ENCODE measurements at regions not wholly inside any gene's neighbourhood (a gene's known extent, or its start where the extent isn't known, plus 50 kb on each side); places are given as distances from the start of the nearest gene placed in this dataset.

DNA sequence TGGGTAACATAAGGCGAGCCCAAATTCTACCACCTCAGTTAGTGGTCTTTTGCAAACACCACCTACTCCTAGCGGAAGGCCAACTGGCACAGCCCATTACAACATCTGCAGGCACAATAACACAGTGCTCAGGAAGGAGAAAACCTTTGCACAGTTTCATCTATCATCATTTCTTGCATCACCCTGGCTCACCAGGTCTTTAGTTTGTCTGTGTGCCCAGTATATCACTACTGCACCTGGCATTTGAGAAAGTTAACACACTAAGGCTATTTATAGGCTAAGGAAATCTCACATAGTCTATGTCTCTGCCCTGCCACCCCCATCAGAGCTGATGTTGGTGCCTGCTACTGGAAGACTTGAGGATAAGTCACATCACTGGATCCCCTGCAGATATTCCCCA is 484.0 kb downstream of the SATB2 start:
- H3K9ac ChIP-seq (ENCODE audit: low read length in 2 of 2) = no peak overlapping the region
- H3K36me3 ChIP-seq (ENCODE audit: control insufficient read depth in 2 of 2, insufficient read depth in 2 of 2, low read length in 2 of 2) = no peaks in the 10 kb centered on the region
- H3K4me3 ChIP-seq (ENCODE audit: low read length in 2 of 2) = no peak overlapping the region
- peaks cover 0 to 7% of the 10 kb centered on the region in 2 donors for H3K9me3 ChIP-seq (ENCODE audit: control insufficient read depth in 2 of 2, low read length in 2 of 2)
- H3K27ac ChIP-seq (ENCODE audit: low read length) = no peak overlapping the region
- H3K4me1 ChIP-seq (ENCODE audit: control insufficient read depth, insufficient read depth, low read length) = no peaks in the 10 kb centered on the region
- H3K27me3 ChIP-seq (ENCODE audit: control insufficient read depth in 1 of 2, insufficient read depth in 2 of 2, low read length in 2 of 2) = no peaks in the 10 kb centered on the region

GRCh38 chr2:198973181-198973580 is 484.6 kb downstream of the SATB2 start:
- H3K36me3 ChIP-seq (ENCODE audit: control insufficient read depth in 2 of 2, insufficient read depth in 2 of 2, low read length in 2 of 2) = no peaks in the 10 kb centered on the region
- H3K27ac ChIP-seq (ENCODE audit: low read length) = no peak overlapping the region
- no peak overlapping the region for H3K4me3 ChIP-seq (ENCODE audit: low read length in 2 of 2)
- no peaks in the 10 kb centered on the region for H3K27me3 ChIP-seq (ENCODE audit: control insufficient read depth in 1 of 2, insufficient read depth in 2 of 2, low read length in 2 of 2)
- H3K4me1 ChIP-seq (ENCODE audit: control insufficient read depth, insufficient read depth, low read length) = no peaks in the 10 kb centered on the region
- H3K9me3 ChIP-seq (ENCODE audit: control insufficient read depth in 2 of 2, low read length in 2 of 2) = peaks cover 0 to 7% of the 10 kb centered on the region in 2 donors
- H3K9ac ChIP-seq (ENCODE audit: low read length in 2 of 2) = no peak overlapping the region

DNA sequence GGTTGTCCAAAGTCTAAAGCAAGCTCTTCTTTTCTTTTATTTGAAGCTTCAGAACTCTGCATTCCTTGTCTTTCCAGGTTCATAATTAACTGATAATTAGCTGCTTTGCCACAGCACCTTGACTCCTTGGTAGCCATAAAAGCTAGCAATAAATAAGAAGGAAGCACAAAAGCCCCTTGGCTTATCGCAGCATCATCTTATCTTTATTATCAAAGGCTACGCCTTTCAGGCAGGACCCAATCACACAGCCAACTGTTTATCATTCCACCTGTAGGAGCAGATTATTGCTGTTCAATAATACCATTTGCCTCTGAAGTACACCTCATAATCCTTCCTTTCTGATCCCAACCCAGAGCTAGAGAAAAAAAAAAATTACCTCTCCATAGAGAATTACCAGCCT is 489.2 kb downstream of the SATB2 start:
- Histone ChIP-seq H3K4me3 (ENCODE audit: low read length in 2 of 2) (no peak overlapping the region), H3K4me1 (ENCODE audit: control insufficient read depth, insufficient read depth, low read length) (no peaks in the 10 kb centered on the region), H3K36me3 (ENCODE audit: control insufficient read depth in 2 of 2, insufficient read depth in 2 of 2, low read length in 2 of 2) (no peaks in the 10 kb centered on the region), H3K27ac (ENCODE audit: low read length) (no peak overlapping the region), H3K27me3 (ENCODE audit: control insufficient read depth in 1 of 2, insufficient read depth in 2 of 2, low read length in 2 of 2) (no peaks in the 10 kb centered on the region), H3K9me3 (ENCODE audit: control insufficient read depth in 2 of 2, low read length in 2 of 2) (peaks cover 0 to under 1% of the 10 kb centered on the region in 2 donors), H3K9ac (ENCODE audit: low read length in 2 of 2) (no peak overlapping the region)

GRCh38 chr2:198966269-198966668 is 491.5 kb downstream of the SATB2 start:
- H3K9ac ChIP-seq (ENCODE audit: low read length in 2 of 2) = no peak overlapping the region
- H3K27me3 ChIP-seq (ENCODE audit: control insufficient read depth in 1 of 2, insufficient read depth in 2 of 2, low read length in 2 of 2) = no peaks in the 10 kb centered on the region
- no peaks in the 10 kb centered on the region for H3K4me1 ChIP-seq (ENCODE audit: control insufficient read depth, insufficient read depth, low read length)
- no peaks in the 10 kb centered on the region for H3K36me3 ChIP-seq (ENCODE audit: control insufficient read depth in 2 of 2, insufficient read depth in 2 of 2, low read length in 2 of 2)
- H3K27ac ChIP-seq (ENCODE audit: low read length) = no peak overlapping the region
- no peak overlapping the region for H3K4me3 ChIP-seq (ENCODE audit: low read length in 2 of 2)
- H3K9me3 ChIP-seq (ENCODE audit: control insufficient read depth in 2 of 2, low read length in 2 of 2) = no peaks in the 10 kb centered on the region

GRCh38 chr2:198961547-198961946 is 496.2 kb downstream of the SATB2 start:
- H3K9me3 ChIP-seq (ENCODE audit: control insufficient read depth in 2 of 2, low read length in 2 of 2) = no peaks in the 10 kb centered on the region
- H3K9ac ChIP-seq (ENCODE audit: low read length in 2 of 2) = no peak overlapping the region
- H3K27me3 ChIP-seq (ENCODE audit: control insufficient read depth in 1 of 2, insufficient read depth in 2 of 2, low read length in 2 of 2) = no peaks in the 10 kb centered on the region
- H3K36me3 ChIP-seq (ENCODE audit: control insufficient read depth in 2 of 2, insufficient read depth in 2 of 2, low read length in 2 of 2) = no peaks in the 10 kb centered on the region
- no peak overlapping the region for H3K27ac ChIP-seq (ENCODE audit: low read length)
- H3K4me1 ChIP-seq (ENCODE audit: control insufficient read depth, insufficient read depth, low read length) = no peaks in the 10 kb centered on the region
- no peak overlapping the region for H3K4me3 ChIP-seq (ENCODE audit: low read length in 2 of 2)

GRCh38 chr2:198957181-198957580 is 500.6 kb downstream of the SATB2 start:
- Histone ChIP-seq H3K27me3 (ENCODE audit: control insufficient read depth in 1 of 2, insufficient read depth in 2 of 2, low read length in 2 of 2) (no peaks in the 10 kb centered on the region), H3K36me3 (ENCODE audit: control insufficient read depth in 2 of 2, insufficient read depth in 2 of 2, low read length in 2 of 2) (no peaks in the 10 kb centered on the region), H3K4me3 (ENCODE audit: low read length in 2 of 2) (no peak overlapping the region), H3K27ac (ENCODE audit: low read length) (no peak overlapping the region), H3K4me1 (ENCODE audit: control insufficient read depth, insufficient read depth, low read length) (no peaks in the 10 kb centered on the region), H3K9ac (ENCODE audit: low read length in 2 of 2) (no peak overlapping the region), H3K9me3 (ENCODE audit: control insufficient read depth in 2 of 2, low read length in 2 of 2) (no peaks in the 10 kb centered on the region)

DNA sequence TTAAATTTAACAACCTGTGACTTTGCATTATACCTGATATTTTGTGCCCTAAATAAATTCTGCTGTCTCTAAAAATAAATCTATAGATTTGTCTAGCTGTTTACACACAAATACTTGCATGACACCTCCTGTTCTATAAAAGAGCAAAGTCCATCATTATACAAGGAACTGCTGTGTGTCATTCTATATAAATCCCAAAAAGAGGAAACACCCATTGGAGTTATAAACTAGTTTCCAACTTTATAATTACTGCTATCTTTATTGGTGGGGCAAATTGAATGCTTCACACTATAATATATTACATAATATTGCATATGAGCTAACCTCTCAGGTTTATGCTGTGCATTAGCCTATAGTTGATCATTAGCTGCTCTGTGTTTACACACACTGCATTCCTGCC is 504.4 kb downstream of the SATB2 start:
- Histone ChIP-seq H3K36me3 (ENCODE audit: control insufficient read depth in 2 of 2, insufficient read depth in 2 of 2, low read length in 2 of 2) (no peaks in the 10 kb centered on the region), H3K4me3 (ENCODE audit: low read length in 2 of 2) (no peak overlapping the region), H3K4me1 (ENCODE audit: control insufficient read depth, insufficient read depth, low read length) (no peaks in the 10 kb centered on the region), H3K9ac (ENCODE audit: low read length in 2 of 2) (no peak overlapping the region), H3K27me3 (ENCODE audit: control insufficient read depth in 1 of 2, insufficient read depth in 2 of 2, low read length in 2 of 2) (no peaks in the 10 kb centered on the region), H3K27ac (ENCODE audit: low read length) (no peak overlapping the region), H3K9me3 (ENCODE audit: control insufficient read depth in 2 of 2, low read length in 2 of 2) (no peaks in the 10 kb centered on the region)

- Histone ChIP-seq H3K9me3 (ENCODE audit: control insufficient read depth in 2 of 2, low read length in 2 of 2) (no peaks in the 10 kb centered on the region), H3K9ac (ENCODE audit: low read length in 2 of 2) (no peak overlapping the region), H3K27ac (ENCODE audit: low read length) (no peak overlapping the region), H3K4me3 (ENCODE audit: low read length in 2 of 2) (no peak overlapping the region), H3K36me3 (ENCODE audit: control insufficient read depth in 2 of 2, insufficient read depth in 2 of 2, low read length in 2 of 2) (no peaks in the 10 kb centered on the region), H3K4me1 (ENCODE audit: control insufficient read depth, insufficient read depth, low read length) (no peaks in the 10 kb centered on the region), H3K27me3 (ENCODE audit: control insufficient read depth in 1 of 2, insufficient read depth in 2 of 2, low read length in 2 of 2) (no peaks in the 10 kb centered on the region)
Observed at GRCh38 chr2:198950803-198951202, 506.9 kb downstream of the SATB2 start.

DNA sequence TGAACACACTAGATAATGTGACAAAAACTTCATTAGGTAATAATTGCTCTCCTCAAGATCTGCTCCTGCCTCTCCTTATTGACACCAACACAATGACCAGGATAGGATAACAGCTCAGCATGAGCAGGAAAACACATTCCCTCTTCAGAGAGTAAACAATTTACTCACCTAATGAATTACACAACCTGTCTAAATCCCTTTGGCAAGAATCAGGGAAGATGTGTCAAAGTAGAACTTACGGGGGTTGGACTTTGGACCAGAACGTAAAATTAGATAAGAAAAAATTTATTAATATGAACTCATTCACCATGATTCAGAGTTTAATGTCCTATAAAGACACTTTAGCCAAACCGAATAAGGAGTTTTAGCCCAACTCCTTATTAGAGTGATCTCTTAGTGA is 512.2 kb downstream of the SATB2 start:
- Histone ChIP-seq H3K27ac (ENCODE audit: low read length) (no peak overlapping the region), H3K36me3 (ENCODE audit: control insufficient read depth in 2 of 2, insufficient read depth in 2 of 2, low read length in 2 of 2) (no peaks in the 10 kb centered on the region), H3K27me3 (ENCODE audit: control insufficient read depth in 1 of 2, insufficient read depth in 2 of 2, low read length in 2 of 2) (no peaks in the 10 kb centered on the region), H3K9ac (ENCODE audit: low read length in 2 of 2) (no peak overlapping the region), H3K4me1 (ENCODE audit: control insufficient read depth, insufficient read depth, low read length) (no peaks in the 10 kb centered on the region), H3K9me3 (ENCODE audit: control insufficient read depth in 2 of 2, low read length in 2 of 2) (no peaks in the 10 kb centered on the region), H3K4me3 (ENCODE audit: low read length in 2 of 2) (no peak overlapping the region)

DNA sequence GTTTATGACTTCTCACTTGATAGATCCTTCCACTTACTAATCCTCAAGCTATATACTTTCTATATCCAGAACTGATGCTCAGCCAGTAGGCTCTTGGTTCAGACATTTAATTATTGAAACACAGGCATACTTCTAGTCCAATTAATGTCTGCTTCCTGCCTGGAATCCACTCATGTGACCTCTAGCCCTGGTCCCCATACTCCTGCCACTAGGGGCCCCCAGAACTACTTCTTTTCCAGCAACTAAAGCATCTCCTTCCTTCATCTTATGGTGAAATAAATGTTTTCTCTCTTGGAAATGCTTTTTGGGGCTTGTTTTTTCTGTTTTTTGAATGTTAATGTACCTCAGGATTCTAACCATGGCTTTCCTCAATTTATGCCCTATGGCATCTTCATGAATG is 527.6 kb downstream of the SATB2 start:
- Histone ChIP-seq H3K9ac (ENCODE audit: low read length in 2 of 2) (no peak overlapping the region), H3K4me3 (ENCODE audit: low read length in 2 of 2) (no peak overlapping the region), H3K36me3 (ENCODE audit: control insufficient read depth in 2 of 2, insufficient read depth in 2 of 2, low read length in 2 of 2) (no peaks in the 10 kb centered on the region), H3K9me3 (ENCODE audit: control insufficient read depth in 2 of 2, low read length in 2 of 2) (no peaks in the 10 kb centered on the region), H3K27me3 (ENCODE audit: control insufficient read depth in 1 of 2, insufficient read depth in 2 of 2, low read length in 2 of 2) (no peaks in the 10 kb centered on the region), H3K27ac (ENCODE audit: low read length) (no peak overlapping the region), H3K4me1 (ENCODE audit: control insufficient read depth, insufficient read depth, low read length) (no peaks in the 10 kb centered on the region)

GRCh38 chr2:198928026-198928425 is 529.7 kb downstream of the SATB2 start:
- no peaks in the 10 kb centered on the region for H3K36me3 ChIP-seq (ENCODE audit: control insufficient read depth in 2 of 2, insufficient read depth in 2 of 2, low read length in 2 of 2)
- no peaks in the 10 kb centered on the region for H3K9me3 ChIP-seq (ENCODE audit: control insufficient read depth in 2 of 2, low read length in 2 of 2)
- no peaks in the 10 kb centered on the region for H3K27me3 ChIP-seq (ENCODE audit: control insufficient read depth in 1 of 2, insufficient read depth in 2 of 2, low read length in 2 of 2)
- H3K4me1 ChIP-seq (ENCODE audit: control insufficient read depth, insufficient read depth, low read length) = no peaks in the 10 kb centered on the region
- H3K4me3 ChIP-seq (ENCODE audit: low read length in 2 of 2) = no peak overlapping the region
- H3K9ac ChIP-seq (ENCODE audit: low read length in 2 of 2) = no peak overlapping the region
- H3K27ac ChIP-seq (ENCODE audit: low read length) = no peak overlapping the region

All from stomach smooth muscle (tissue), 2 donors.